NCI-H2029 treated with DMSO at 0.1 percent for 48 hours (cell line): ENCODE measurements at regions not wholly inside any gene's neighbourhood (a gene's known extent, or its start where the extent isn't known, plus 50 kb on each side); places are given as distances from the start of the nearest gene placed in this dataset.
A peak's percentile ranks its signal among the peaks of the same experiment; 100 is the strongest.

Source experiments
- DNase-seq: peaks from one replicate; lab custom pipeline; 2025; lab: John Stamatoyannopoulos, UW

DNA sequence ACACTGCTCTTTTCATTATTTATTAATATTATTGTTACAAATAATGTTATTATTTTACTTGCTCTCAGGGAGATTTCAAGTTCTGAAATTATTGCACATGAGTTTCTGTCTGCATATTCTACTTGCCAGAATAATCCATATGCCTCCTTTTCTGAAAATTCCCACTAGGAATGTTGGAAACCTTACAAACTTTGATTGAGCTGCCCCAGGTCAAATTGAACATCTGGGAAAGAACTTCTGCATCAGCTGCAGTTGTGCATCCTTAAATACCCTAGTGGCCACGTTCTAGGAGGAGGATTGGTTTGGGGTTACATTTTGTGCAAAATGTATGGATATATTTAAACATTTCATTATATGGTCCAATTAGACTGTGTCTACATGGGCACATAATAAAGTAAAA lies 1302.7 kb upstream of the PIK3C3 start:
- DNase-seq, result no peak

GRCh38 chr18:40651163-40651562 lies 1303.9 kb upstream of the PIK3C3 start:
- no peak for DNase-seq

DNA sequence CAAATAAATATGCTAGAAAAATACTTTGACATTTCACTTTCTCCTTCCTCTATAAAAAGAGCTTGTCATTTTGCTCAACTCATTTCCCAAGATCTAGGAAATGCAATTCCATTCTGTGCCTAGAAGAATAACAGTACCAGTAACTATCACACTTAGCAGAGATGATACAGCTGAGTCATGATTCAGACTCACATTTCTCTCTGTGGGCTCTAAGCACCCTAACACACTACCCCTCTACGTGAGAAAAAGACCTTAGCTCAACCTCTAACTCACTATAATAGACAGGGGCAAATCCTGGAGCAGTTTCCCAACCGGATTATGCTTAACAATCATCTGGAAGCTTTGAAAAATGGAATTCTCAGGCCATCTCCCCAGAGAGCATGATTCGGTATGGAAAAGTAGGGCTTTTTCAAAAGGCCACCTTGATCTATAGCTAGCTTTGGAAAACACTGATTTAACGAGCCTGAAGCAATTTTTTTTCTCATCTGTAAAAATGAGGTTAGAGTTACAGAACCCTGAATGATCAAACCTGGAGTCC lies 1312.3 kb upstream of the PIK3C3 start:
- no peak for DNase-seq

- no peak for DNase-seq
These were observed 1323.7 kb upstream of the PIK3C3 start for GRCh38 chr18:40631319-40631718.

GRCh38 chr18:40630496-40630895 lies 1324.5 kb upstream of the PIK3C3 start:
- DNase-seq, result no peak

GRCh38 chr18:40624959-40625358 lies 1330.1 kb upstream of the PIK3C3 start:
- DNase-seq, result no peak

GRCh38 chr18:40613721-40614120 lies 1341.3 kb upstream of the PIK3C3 start:
- no peak for DNase-seq

DNA sequence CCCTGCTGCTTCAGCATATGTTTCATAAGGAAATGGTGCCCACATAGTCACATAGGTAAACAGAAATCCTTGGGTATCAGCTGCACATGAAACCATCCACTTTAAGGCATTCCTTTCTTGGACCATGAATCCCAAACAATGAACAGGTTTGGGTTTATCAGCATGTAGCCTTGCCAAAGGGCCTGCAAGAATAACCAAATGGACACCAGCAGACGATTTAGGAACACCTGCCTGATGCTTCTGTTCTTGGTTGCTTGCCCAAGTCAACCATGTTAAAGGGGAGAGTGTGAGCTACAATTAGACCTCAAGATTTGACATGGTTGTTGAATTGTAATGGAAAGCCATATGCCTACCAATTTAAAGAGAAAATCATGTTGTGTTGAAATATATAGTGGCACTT lies 1342.7 kb upstream of the PIK3C3 start:
- no peak for DNase-seq

DNA sequence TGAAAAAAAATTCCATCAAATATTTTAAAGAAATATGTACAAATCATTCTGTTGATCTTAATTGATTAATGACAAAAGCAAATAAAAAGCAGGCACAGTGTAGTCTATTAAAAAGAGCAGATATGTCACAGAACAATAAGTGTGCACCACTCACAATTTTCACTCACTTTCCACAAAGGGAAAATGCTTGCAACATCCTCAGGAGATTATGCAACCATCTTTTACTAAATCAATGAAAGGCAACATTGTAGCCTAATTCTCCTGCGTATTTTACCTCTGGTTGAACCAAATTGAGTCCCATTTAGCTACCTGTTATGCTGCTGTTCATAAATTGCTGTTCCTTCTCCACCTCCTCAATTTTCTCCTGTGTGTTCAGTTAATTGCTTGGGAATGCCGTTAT lies 1346.8 kb upstream of the PIK3C3 start:
- DNase-seq, result no peak

- peak; percentile 29 for DNase-seq
These were observed 1347.4 kb upstream of the PIK3C3 start for GRCh38 chr18:40607542-40608148.

GRCh38 chr18:40606996-40607395 lies 1348.0 kb upstream of the PIK3C3 start:
- DNase-seq, result no peak

DNA sequence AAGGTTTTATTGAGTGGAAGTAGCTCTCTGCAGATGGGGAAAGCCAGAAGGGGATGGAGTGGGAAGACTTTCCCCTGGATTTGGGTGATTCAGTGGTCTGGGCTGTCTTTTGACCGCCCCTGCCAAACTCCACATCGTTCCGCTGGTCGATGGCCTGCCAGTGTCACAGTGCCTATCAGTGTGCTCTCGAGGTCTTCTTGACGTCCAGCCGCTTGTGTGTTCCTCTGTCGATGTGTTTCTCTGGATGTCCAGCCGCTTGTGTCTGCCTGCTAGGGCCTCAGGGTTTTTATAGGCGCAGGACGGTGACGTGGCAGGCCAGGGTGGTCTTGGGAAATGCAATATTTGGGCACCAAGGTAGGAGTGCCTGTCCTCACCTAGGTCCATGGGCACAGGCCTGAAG lies 1371.4 kb upstream of the PIK3C3 start:
- DNase-seq, result no peak

DNA sequence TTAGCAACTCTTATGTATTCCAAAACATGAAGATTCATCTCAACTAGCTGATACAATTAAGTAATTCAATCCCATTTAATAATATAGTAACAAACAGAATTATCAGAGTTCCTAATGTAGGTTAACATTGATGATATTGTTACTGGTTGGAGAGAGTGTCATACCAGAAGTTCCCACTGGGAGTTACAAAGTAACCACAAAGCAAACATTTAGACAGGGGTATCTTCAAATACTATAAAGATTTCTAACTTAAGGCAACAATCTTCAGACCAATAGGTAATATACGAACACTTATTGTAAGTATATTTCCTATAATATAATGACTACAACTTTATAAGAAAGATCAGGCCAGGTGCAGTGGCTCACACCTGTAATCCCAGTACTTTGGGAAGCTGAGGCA lies 1372.9 kb upstream of the PIK3C3 start:
- no peak for DNase-seq

- no peak for DNase-seq
These were observed 1377.1 kb upstream of the PIK3C3 start for GRCh38 chr18:40577981-40578365.

GRCh38 chr18:40577239-40577980 lies 1377.6 kb upstream of the PIK3C3 start:
- no peak for DNase-seq

DNA sequence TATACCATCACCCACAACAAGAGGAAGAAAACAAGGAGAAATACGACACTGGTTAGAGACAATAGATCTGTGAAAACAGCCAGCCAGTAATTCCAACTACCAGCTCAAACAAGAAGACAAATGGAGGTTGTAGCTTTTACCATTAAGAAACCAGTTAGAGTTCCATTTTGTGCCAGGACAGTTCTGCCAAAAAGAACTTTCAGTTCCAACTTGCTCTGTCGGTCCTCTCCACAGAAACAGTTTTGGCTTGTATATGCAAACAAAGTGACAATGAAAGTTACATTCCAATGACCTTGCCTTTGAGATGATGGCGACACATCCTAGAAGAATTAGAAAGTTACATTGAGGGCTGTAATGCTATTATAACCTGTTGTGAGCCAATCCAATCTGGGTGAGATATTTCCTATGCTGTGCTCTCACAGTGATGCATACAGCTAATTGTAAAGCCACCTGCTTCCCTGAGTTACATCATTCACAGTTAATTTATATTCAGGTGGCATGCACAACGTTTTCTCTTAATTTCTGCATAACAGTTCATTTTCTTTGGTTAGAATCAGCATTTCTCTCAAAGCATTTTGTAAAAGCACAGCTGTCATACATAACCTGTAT lies 1378.4 kb upstream of the PIK3C3 start:
- DNase-seq, result no peak

- DNase-seq, result no peak
These were observed 1384.4 kb upstream of the PIK3C3 start for GRCh38 chr18:40570615-40571014.

DNA sequence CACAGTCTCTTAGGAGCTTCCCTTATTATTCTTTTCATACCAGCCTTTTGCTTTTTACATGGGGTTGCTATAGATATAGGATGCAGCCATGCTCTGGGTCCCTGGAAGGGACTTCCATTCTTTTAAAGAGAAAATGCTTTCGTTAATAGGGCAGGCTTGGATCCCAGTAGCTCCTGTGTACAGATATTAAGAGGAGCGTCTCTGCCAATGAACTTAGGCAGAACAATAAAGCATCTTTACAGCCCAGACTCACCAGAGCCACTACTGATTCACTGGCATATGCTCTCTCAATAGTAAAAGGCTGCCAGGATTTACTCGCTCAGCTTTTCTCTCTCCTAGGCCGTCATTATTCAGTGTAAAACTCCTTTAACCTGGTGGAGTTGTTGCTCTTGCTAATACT lies 1385.4 kb upstream of the PIK3C3 start:
- DNase-seq, result no peak

DNA sequence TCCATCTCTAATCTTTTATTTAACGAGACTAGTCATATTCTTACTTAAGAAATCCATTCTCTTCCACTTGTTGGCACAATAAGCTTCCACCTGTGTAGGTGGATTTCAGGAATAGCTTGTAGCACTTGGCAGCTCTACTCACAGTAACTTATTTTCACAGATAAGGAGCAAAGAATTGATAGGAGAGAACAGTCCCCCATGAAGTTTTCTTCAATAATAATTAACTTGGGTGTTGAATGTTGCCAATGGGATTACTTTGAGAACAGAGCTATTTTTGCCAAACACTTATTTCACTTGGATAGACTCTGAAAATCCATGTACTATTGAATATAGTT lies 1388.6 kb upstream of the PIK3C3 start:
- no peak for DNase-seq

DNA sequence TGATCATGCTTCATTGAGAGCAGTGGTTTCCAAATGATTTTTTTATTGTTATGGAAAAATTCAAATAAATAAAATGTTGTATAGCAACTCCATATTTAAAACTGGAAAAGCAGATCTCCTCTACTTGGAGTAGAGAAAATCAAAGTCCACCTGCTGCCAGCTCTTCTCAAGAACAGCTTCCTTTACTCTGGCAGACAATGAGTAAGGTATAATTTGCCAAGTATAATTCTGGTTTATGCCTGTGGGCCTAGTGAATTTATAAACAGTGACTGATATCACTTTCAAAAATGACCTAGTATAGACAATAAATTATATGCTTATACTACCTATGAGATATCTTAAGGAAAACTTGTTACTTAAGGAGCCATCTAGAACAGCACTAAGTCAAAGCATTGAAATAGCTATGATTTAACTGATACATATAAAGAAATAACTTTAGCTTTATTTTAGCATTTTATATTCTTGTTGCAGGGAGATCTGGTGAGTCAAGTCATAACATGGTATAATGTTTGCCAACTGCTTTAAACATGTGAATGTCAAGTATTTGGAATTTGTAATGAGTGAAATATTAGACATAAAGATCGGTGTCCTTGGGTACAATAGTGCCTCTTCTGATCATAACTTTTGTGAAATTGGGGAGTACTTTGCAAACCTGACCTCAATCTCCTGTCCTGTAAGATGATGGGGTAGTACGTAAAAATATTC lies 1389.1 kb upstream of the PIK3C3 start:
- no peak for DNase-seq

GRCh38 chr18:40559556-40559955 lies 1395.5 kb upstream of the PIK3C3 start:
- no peak for DNase-seq

DNA sequence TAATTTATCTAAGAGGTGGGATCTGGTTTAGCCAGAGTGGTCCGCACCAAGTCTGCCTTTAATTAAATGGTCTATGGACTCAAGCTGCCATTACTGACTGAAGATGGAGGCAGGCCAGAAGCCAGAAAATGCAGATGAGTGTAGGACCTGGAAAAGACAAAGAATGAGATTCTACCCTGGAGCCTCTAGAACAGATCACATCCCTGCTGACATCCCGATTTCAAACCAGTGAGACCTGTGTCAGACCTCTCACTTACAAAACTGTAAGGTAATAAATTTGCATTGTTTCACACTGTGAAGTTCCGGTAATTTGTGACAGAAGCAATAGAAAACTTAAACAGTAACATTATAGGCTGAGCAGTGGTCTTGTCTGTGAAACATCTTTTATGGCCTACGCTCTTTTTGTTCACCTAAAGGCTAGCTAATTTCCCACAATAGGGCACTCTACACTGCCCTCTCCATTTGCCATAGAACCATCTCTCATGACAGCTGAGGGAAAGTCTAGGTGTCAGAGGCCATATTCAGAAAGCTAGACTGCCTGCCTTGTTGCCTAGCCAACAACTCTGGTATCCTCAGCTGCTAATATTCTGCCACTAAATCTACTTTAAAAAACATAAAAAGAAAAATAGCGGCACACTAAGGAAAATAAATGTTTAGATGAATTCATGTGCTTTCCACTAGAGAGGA lies 1396.2 kb upstream of the PIK3C3 start:
- DNase-seq, result no peak
